ENCODE measurements at regions not wholly inside any gene's neighbourhood (a gene's known extent, or its start where the extent isn't known, plus 50 kb on each side); places are given as distances from the start of the nearest gene placed in this dataset.

- in situ Hi-C loops (cut with MboI; ENCODE audit: low pct_ligation_motif_present in 1 of 4, low pct_unique_long_range_greater_than_20kb in 1 of 4, low sequenced_read_pairs in 3 of 4), result no loop called here
- intact Hi-C loops (cut with DNase I; ENCODE audit: low total_unique reads), result no loop called here
- TF ChIP-seq, protein P1, sequence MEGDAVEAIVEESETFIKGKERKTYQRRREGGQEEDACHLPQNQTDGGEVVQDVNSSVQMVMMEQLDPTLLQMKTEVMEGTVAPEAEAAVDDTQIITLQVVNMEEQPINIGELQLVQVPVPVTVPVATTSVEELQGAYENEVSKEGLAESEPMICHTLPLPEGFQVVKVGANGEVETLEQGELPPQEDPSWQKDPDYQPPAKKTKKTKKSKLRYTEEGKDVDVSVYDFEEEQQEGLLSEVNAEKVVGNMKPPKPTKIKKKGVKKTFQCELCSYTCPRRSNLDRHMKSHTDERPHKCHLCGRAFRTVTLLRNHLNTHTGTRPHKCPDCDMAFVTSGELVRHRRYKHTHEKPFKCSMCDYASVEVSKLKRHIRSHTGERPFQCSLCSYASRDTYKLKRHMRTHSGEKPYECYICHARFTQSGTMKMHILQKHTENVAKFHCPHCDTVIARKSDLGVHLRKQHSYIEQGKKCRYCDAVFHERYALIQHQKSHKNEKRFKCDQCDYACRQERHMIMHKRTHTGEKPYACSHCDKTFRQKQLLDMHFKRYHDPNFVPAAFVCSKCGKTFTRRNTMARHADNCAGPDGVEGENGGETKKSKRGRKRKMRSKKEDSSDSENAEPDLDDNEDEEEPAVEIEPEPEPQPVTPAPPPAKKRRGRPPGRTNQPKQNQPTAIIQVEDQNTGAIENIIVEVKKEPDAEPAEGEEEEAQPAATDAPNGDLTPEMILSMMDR (IDR thresholded peaks at IDR 0.05), result no peak
- TF ChIP-seq POLR2AphosphoS5 (IDR thresholded peaks at IDR 0.05) (no peak), POLR2A (IDR thresholded peaks at IDR 0.05) (no peak), EP300 (IDR thresholded peaks at IDR 0.05; ENCODE audit: low read depth) (no peak)
- H3K27me3 ChIP-seq, result no peaks in the 10 kb centered on the region
- H3K27ac ChIP-seq, result peak overlapping the region in 1 of 4 donors; percentile 10
- WGBS, 2 donors (ENCODE audit: low coverage in 1 of 2), result 89% methylated on average over 16 of the region's 16 CpGs; no CpG with 5 or more reads in 1 of the 2 donors
- peaks cover 0 to 5% (median 2%) of the 10 kb centered on the region in 4 donors for H3K4me1 ChIP-seq
- no peak overlapping the region for H3K4me3 ChIP-seq
- no peak for DNase-seq
- H3K9me3 ChIP-seq, result no peaks in the 10 kb centered on the region
- no peaks in the 10 kb centered on the region for H3K36me3 ChIP-seq
Observed at GRCh38 chr17:83151056-83151441, 71.6 kb downstream of the METRNL start.

DNA sequence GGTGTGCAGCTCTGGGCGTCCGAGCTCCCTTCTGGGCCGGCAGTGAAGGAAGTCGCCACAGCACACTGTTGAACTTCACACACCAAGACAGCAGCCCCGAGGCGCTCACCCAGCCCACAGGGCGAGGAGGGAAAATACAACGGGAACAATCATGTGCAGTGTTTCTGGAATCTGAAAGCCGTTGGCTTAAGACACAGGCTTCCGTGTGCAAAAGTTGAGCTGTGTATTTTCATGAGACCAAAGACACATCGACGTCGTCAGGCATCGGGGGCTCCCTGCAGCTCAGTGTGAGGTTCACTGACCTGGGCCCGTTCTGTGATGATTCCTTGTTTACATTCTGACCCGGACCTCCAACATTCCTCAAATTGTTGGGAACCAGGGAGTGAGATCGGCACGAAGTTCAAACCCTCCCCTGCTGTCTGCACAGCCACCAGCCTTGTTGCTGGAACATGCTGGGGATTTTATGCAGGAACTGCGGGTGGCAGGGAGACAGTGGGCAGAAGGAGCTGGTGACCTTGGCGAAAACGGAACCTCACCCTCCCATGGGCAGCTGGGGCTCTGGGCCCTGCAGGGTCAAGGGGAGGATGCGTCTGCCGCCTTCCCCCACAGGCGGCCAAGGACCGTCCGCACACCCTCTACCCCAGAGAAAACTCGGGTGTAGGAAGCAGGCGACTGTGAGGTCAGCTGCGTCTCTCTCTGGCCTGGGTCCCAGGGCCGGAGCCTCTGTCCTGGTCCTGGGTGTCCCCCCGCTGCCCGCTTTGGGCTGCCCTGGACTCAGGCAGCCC lies 72.2 kb downstream of the METRNL start:
- no peak for DNase-seq
- H3K4me1 ChIP-seq, result peaks cover 0 to 5% (median 2%) of the 10 kb centered on the region in 4 donors
- in situ Hi-C loops (cut with MboI; ENCODE audit: low pct_ligation_motif_present in 1 of 4, low pct_unique_long_range_greater_than_20kb in 1 of 4, low sequenced_read_pairs in 3 of 4) (no loop called here), intact Hi-C loops (cut with DNase I; ENCODE audit: low total_unique reads) (no loop called here)
- no peaks in the 10 kb centered on the region for H3K27me3 ChIP-seq
- H3K27ac ChIP-seq, result peak overlapping the region in 1 of 4 donors; percentile 10
- no peaks in the 10 kb centered on the region for H3K9me3 ChIP-seq
- H3K4me3 ChIP-seq, result no peak overlapping the region
- TF ChIP-seq EP300 (IDR thresholded peaks at IDR 0.05; ENCODE audit: low read depth) (no peak), POLR2AphosphoS5 (IDR thresholded peaks at IDR 0.05) (no peak), POLR2A (IDR thresholded peaks at IDR 0.05) (no peak)
- TF ChIP-seq, protein P1 (IDR thresholded peaks at IDR 0.05), result no peak
- H3K36me3 ChIP-seq, result no peaks in the 10 kb centered on the region
- 66 to 92% methylated on average over 5 to 30 of the region's 32 CpGs for WGBS, 2 donors (ENCODE audit: low coverage in 1 of 2)

GRCh38 chr17:83152227-83152744 lies 72.9 kb downstream of the METRNL start:
- 91 to 92% methylated on average over 23 to 31 of the region's 31 CpGs for WGBS, 2 donors (ENCODE audit: low coverage in 1 of 2)
- DNase-seq, result no peak
- TF ChIP-seq POLR2AphosphoS5 (IDR thresholded peaks at IDR 0.05) (no peak), EP300 (IDR thresholded peaks at IDR 0.05; ENCODE audit: low read depth) (no peak), POLR2A (IDR thresholded peaks at IDR 0.05) (no peak)
- TF ChIP-seq, protein P1 (IDR thresholded peaks at IDR 0.05), result no peak
- in situ Hi-C loops (cut with MboI; ENCODE audit: low pct_ligation_motif_present in 1 of 4, low pct_unique_long_range_greater_than_20kb in 1 of 4, low sequenced_read_pairs in 3 of 4) (no loop called here), intact Hi-C loops (cut with DNase I; ENCODE audit: low total_unique reads) (no loop called here)
- Histone ChIP-seq H3K36me3 (no peaks in the 10 kb centered on the region), H3K27me3 (no peaks in the 10 kb centered on the region), H3K9me3 (no peaks in the 10 kb centered on the region), H3K4me3 (no peak overlapping the region), H3K27ac (no peak overlapping the region), H3K4me1 (peaks cover 0 to 5% (median 2%) of the 10 kb centered on the region in 4 donors)

DNA sequence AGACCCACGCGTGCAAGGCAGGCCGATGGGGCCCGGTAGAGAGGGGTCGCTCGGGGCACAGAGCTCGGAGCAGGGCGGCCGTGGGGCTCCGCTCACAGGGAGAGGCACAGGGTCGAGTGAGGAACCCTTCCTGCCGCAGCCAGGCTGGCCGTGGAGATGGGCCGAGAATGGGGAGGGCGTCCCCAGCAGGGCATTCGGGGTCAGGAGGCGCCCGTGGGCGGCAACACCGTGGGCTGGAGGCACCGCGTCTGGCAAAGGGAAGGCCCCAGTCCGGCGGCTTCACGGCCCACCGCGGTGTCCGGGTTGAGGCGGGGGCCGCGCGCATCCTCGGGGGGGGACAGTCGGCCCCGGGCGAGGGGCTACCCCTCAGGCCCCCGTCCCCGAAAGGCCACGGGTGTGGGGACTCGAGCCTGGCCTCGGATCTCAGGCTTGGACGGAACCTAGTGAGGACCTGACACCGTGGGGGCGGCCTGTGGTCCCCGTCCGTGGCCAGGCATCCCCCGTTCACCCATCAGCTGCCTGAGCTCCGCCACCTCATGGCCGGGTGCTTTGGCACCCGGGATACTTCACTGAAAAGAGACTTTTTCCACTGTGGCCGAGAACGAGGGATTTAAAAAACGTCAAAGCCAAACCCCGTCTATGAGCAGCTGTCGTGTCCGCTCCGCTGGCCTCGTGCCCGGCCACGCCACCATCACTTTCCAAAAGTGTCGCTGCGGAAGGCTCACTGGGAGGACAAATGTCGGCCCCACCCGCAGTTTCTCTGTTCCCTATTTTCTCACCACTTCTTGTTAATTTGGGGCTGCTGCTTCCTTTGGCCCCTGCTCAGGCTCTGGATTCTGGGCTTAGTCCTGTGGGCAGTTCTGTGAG lies 73.6 kb downstream of the METRNL start:
- Histone ChIP-seq H3K9me3 (no peaks in the 10 kb centered on the region), H3K4me3 (no peak overlapping the region), H3K4me1 (peaks cover 0 to 5% (median 2%) of the 10 kb centered on the region in 4 donors), H3K27ac (peak overlapping the region in 2 of 4 donors; percentile 3 to 35), H3K27me3 (no peaks in the 10 kb centered on the region), H3K36me3 (no peaks in the 10 kb centered on the region)
- intact Hi-C loops (cut with DNase I; ENCODE audit: low total_unique reads) (no loop called here), in situ Hi-C loops (cut with MboI; ENCODE audit: low pct_ligation_motif_present in 1 of 4, low pct_unique_long_range_greater_than_20kb in 1 of 4, low sequenced_read_pairs in 3 of 4) (no loop called here)
- TF ChIP-seq POLR2A (IDR thresholded peaks at IDR 0.05) (no peak), EP300 (IDR thresholded peaks at IDR 0.05; ENCODE audit: low read depth) (peak; percentile 37), POLR2AphosphoS5 (IDR thresholded peaks at IDR 0.05) (no peak)
- TF ChIP-seq, protein P1 (IDR thresholded peaks at IDR 0.05), result no peak
- 70 to 80% methylated on average over 2 to 64 of the region's 64 CpGs for WGBS, 2 donors (ENCODE audit: low coverage in 1 of 2)
- peak; percentile 42 for DNase-seq
